Natural killer cell (primary cell): ENCODE measurements at regions not wholly inside any gene's neighbourhood (a gene's known extent, or its start where the extent isn't known, plus 50 kb on each side); places are given as distances from the start of the nearest gene placed in this dataset.

Source experiments
- ATAC-seq, 3 donors: fragments of 150-1000 bp in 2 of 3; fragments of 200-7000 bp in 1 of 3; cut with Tn5 transposase; 1 replicate in 1 of 3; 2 replicates in 2 of 3; pipeline ENCODE4 v1.10.0; 2021; ENCODE audit warnings: mild to moderate bottlenecking in 2 of 3, moderate library complexity in 2 of 3
- DNase-seq, 2 donors: peaks; one replicate each; pipeline versions ENCODE4 v3.0.0 to v3.0.0-alpha.2; 2013 to 2021; ENCODE audit warnings: mixed read lengths in 1 of 2
- H3K27ac ChIP-seq: one replicate; pipeline ENCODE4 v1.5.1; 2013; ENCODE audit warnings: mild to moderate bottlenecking, low read length
- H3K27me3 ChIP-seq: one replicate; pipeline ENCODE4 v1.6.1; 2013; ENCODE audit warnings: low read length; ENCODE audit not compliant: control insufficient read depth, insufficient read depth
- H3K36me3 ChIP-seq: one replicate; pipeline ENCODE4 v1.6.1; 2013; ENCODE audit warnings: low read length; ENCODE audit not compliant: control insufficient read depth, insufficient read depth
- H3K4me1 ChIP-seq: one replicate; pipeline ENCODE4 v1.6.1; 2013; ENCODE audit warnings: low read length; ENCODE audit not compliant: control insufficient read depth, insufficient read depth
- H3K4me3 ChIP-seq: one replicate; pipeline ENCODE4 v1.5.1; 2013; ENCODE audit warnings: low read length
- H3K9me3 ChIP-seq: one replicate; pipeline ENCODE4 v1.6.1; 2013; ENCODE audit warnings: low read length; ENCODE audit not compliant: control insufficient read depth, insufficient read depth
- H3K27ac Mint-ChIP-seq, 2 donors: one replicate each; pipeline ENCODE4 v1.8.0; 2022; ENCODE audit warnings: mild to moderate bottlenecking in 2 of 2, mixed read lengths in 2 of 2, moderate library complexity in 1 of 2
- H3K27me3 Mint-ChIP-seq, 2 donors: one replicate each; pipeline ENCODE4 v1.8.0; 2022; ENCODE audit warnings: low read depth in 2 of 2, mixed read lengths in 2 of 2
- H3K36me3 Mint-ChIP-seq: one replicate; pipeline ENCODE4 v1.8.0; 2022; ENCODE audit warnings: mixed read lengths
- H3K4me1 Mint-ChIP-seq, 2 donors: one replicate each; pipeline ENCODE4 v1.8.0; 2022; ENCODE audit warnings: mixed read lengths in 2 of 2
- H3K4me3 Mint-ChIP-seq: one replicate; pipeline ENCODE4 v1.8.0; 2022; ENCODE audit warnings: mild to moderate bottlenecking, moderate library complexity, mixed read lengths
- H3K9me3 Mint-ChIP-seq, 2 donors: one replicate each; pipeline ENCODE4 v1.8.0; 2022; ENCODE audit warnings: mixed read lengths in 2 of 2
- WGBS: methylation state at CpG from one replicate; pipeline ENCODE4 v1.1.7; 2013; ENCODE audit warnings: missing lambda C conversion rate; ENCODE audit not compliant: insufficient coverage; 5-methylcytosine and 5-hydroxymethylcytosine counted together
- intact Hi-C: fragments of 100-400 bp; cut with micrococcal nuclease; formaldehyde crosslinking; loops from one replicate; pipeline ENCODE4 v1.14.2; 2022
- TF ChIP-seq, protein P1 (sequence below): fragments of 200-600 bp; IDR thresholded peaks from one replicate; pipeline ENCODE4 v1.8.0; 2022; ENCODE audit warnings: antibody characterized with exemption

DNA sequence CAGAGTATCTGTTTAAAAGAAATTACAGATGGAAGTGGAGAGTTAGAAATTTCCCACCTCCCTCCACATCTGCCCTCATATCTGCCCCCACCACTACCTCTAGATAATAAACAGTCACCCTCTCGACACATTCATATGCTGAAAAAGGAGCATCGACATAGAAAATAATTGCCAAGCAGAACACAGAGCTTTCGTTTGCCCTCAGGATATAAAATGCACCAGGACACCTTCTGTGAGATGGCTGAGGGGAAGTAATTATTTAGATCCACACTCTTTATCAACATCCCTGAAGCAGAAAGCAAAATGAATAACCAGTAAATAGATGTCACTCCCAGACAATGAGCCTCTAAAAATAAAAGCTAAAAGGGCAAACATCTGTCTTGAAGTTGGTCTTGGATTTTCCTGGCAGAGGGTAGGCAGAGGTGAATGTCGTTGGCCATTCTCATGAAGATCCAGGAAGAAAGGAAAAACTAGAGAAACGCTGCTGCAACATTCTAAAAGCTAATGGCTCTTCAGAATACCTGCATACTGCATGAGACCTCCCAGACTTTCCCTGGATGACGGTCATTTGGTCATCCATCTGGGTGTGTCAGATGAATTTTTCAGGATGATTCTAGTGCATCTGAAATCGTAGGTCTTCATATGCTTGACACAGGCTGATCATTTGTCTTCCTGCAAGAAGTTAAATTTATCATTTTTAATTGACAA, 527.5 kb downstream of the RFC3 start:
- H3K36me3 Mint-ChIP-seq: no peaks in the 10 kb centered on the region
- Histone ChIP-seq H3K36me3 (no peaks in the 10 kb centered on the region), H3K27me3 (no peaks in the 10 kb centered on the region), H3K4me1 (no peaks in the 10 kb centered on the region), H3K27ac (no peak overlapping the region), H3K4me3 (no peak overlapping the region), H3K9me3 (peaks cover 4% of the 10 kb centered on the region)
- WGBS: 67% methylated on average over 7 of the region's 7 CpGs
- H3K4me3 Mint-ChIP-seq: no peak overlapping the region
- H3K27me3 Mint-ChIP-seq: no peaks in the 10 kb centered on the region
- intact Hi-C loops: no loop called here
- DNase-seq: no peak
- no peak overlapping the region for H3K27ac Mint-ChIP-seq
- no peaks in the 10 kb centered on the region for H3K4me1 Mint-ChIP-seq
- no peak for ATAC-seq
- TF ChIP-seq, protein P1, sequence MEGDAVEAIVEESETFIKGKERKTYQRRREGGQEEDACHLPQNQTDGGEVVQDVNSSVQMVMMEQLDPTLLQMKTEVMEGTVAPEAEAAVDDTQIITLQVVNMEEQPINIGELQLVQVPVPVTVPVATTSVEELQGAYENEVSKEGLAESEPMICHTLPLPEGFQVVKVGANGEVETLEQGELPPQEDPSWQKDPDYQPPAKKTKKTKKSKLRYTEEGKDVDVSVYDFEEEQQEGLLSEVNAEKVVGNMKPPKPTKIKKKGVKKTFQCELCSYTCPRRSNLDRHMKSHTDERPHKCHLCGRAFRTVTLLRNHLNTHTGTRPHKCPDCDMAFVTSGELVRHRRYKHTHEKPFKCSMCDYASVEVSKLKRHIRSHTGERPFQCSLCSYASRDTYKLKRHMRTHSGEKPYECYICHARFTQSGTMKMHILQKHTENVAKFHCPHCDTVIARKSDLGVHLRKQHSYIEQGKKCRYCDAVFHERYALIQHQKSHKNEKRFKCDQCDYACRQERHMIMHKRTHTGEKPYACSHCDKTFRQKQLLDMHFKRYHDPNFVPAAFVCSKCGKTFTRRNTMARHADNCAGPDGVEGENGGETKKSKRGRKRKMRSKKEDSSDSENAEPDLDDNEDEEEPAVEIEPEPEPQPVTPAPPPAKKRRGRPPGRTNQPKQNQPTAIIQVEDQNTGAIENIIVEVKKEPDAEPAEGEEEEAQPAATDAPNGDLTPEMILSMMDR: no peak
- H3K9me3 Mint-ChIP-seq: peaks cover 5 to 15% of the 10 kb centered on the region in 2 donors

DNA sequence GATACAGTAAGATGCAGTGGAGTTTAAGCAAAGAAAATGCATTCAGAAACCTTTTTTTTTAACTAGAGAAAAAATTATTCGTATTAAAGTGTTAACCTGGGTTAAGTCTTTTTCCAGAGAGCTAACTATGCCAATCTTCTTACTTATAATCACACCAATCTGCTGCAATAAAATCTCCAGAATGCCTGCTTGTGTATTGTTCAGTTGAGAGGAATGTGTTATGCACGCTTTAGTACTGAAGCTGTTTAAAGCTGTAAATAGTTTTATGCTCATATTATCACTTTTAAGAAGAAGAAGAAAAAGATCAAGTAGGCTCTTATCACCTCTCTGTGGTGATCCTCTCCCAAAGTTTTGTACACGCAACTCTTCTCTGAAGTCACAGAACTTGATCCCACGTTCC, 528.7 kb downstream of the RFC3 start:
- no peaks in the 10 kb centered on the region for H3K36me3 Mint-ChIP-seq
- peaks cover 11 to 17% of the 10 kb centered on the region in 2 donors for H3K9me3 Mint-ChIP-seq
- no peak overlapping the region for H3K4me3 Mint-ChIP-seq
- Histone ChIP-seq H3K36me3 (no peaks in the 10 kb centered on the region), H3K4me3 (no peak overlapping the region), H3K27ac (no peak overlapping the region), H3K9me3 (no peaks in the 10 kb centered on the region), H3K4me1 (no peaks in the 10 kb centered on the region), H3K27me3 (no peaks in the 10 kb centered on the region)
- TF ChIP-seq, protein P1: no peak
- H3K4me1 Mint-ChIP-seq: no peaks in the 10 kb centered on the region
- intact Hi-C loops: no loop called here
- H3K27me3 Mint-ChIP-seq: no peaks in the 10 kb centered on the region
- H3K27ac Mint-ChIP-seq: no peak overlapping the region
- ATAC-seq: no peak
- 73% methylated on average over 2 of the region's 4 CpGs for WGBS
- DNase-seq: no peak

DNA sequence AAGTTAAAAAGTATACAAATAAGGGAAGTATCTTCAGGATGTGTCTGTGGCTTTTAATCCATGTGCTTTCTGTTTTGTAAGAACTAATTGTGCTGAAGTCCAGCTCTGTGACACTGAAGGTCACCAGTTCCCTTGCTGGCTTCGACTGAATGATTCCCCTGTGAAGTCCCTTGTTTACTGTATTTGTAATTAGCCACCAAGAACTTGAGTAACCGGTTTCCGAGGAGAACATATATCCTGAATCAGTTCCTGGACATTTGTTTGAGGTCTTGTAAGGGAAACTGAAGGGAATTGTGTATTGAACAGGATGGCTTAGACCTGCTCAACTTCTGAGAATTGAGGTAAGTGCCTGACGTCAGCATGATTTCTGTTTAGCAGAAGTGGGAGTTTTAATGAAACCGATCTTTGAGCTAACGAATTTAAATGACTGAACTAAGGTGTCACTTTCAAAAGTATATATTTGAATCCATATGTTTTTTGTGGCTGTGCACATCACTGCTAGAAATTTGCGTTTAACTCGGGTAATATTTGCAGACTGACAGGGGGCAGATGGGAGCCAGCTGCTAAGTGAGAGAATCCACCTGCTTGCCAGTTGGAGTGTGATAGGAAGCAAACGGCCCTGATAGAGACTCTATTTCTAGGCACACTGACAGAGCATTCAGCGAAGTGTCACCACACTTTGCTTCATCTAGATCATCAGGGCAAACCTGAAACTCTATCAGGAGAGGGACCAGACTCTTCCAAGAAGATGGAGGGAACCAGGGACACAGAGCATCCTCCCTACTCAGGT, 530.0 kb downstream of the RFC3 start:
- no peaks in the 10 kb centered on the region for H3K4me1 Mint-ChIP-seq
- intact Hi-C loops: no loop called here
- Histone ChIP-seq H3K27me3 (no peaks in the 10 kb centered on the region), H3K36me3 (no peaks in the 10 kb centered on the region), H3K4me3 (no peak overlapping the region), H3K9me3 (no peaks in the 10 kb centered on the region), H3K4me1 (no peaks in the 10 kb centered on the region), H3K27ac (no peak overlapping the region)
- H3K27me3 Mint-ChIP-seq: no peaks in the 10 kb centered on the region
- TF ChIP-seq, protein P1: no peak
- WGBS: 75% methylated on average over 10 of the region's 10 CpGs
- H3K36me3 Mint-ChIP-seq: no peaks in the 10 kb centered on the region
- no peak overlapping the region for H3K27ac Mint-ChIP-seq
- peaks cover 11 to 19% of the 10 kb centered on the region in 2 donors for H3K9me3 Mint-ChIP-seq
- ATAC-seq (no peak), DNase-seq (no peak)
- no peak overlapping the region for H3K4me3 Mint-ChIP-seq
